HG03064 (cell line): ENCODE measurements at regions not wholly inside any gene's neighbourhood (a gene's known extent, or its start where the extent isn't known, plus 50 kb on each side); places are given as distances from the start of the nearest gene placed in this dataset.
"Not testable (repeated sequence)": the region's sequence is repeated elsewhere in the genome, so short reads cannot be mapped to it uniquely, and the experiment has no call there.

Experiments used
- ATAC-seq: cut with Tn5 transposase; IDR thresholded peaks from one replicate; pipeline ENCODE4 v1.9.1; 2021; ENCODE audit warnings: low read depth; ENCODE audit not compliant: unreplicated experiment

DNA sequence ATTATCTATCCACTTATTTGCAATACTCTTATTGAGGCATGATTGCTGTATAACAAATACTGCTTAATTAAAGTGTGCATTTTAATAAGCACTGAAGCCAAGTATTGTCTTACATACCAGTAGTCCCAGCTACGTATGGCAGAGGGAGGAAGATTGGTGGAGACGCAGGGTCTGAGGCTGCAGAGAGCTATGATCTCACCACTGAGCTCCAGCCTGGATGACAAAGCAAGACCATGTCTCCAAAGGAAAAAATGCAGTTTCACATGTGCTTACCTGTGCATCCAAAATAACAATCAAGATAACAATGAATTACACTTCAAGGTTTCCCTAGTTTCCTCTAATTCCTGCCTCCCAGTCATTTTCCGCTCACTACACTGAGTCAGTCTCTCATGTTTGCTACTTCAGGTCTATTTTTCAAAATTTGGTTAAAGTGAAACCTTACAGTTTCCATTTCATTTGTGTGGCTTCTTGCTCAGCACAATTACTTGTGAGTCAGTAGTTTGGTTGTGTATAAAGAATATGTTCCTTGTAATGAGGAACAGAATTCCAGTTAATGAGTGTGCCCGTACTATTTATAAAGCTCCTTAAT lies 1250.1 kb downstream of the TMEM121 start:
- no peak for ATAC-seq

DNA sequence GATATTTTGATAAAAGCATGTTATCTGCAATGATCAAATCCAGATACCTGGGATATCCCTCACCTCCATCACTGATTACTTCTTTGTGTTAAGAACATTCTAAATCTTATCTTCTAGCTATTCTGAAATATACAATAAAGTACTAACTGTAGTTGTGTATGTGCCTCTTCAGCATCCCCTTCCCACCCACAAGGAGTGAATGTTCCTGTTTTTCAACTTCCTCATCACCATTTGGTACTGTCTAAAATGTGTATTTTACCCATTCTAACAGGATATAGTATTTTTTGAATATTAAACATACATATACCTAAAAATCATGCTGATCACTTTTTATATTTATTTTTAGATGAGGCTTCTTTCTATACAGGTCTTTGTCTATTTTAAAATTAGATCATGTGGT lies 1252.6 kb downstream of the TMEM121 start:
- ATAC-seq, result no peak

DNA sequence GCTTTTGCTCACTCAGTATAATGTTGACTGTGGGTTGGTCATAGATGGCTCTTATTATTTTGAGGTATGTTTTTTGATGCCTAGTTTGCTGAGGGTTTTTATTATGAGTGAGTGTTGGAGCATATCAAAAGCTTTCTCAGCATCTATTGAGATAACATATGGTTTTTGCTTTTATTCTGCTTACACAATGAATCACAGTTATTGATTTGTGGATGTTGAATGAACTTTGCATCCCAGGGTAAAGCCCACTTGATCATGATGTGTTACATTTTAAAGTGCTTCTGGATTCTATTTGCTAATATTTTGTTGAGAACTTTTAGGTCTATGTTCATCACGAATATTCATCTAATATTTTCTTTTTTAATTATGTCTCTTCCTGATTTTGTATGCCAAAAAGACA lies 1260.3 kb downstream of the TMEM121 start:
- ATAC-seq, result no peak

GRCh38 chr14:106787626-106788025 lies 1261.2 kb downstream of the TMEM121 start:
- no peak for ATAC-seq

GRCh38 chr14:106788534-106788933 lies 1262.2 kb downstream of the TMEM121 start:
- ATAC-seq, result no peak

- ATAC-seq, result no peak
These were observed 1262.9 kb downstream of the TMEM121 start for GRCh38 chr14:106789318-106789717.

GRCh38 chr14:106790189-106791036 lies 1264.0 kb downstream of the TMEM121 start:
- ATAC-seq, result no peak

GRCh38 chr14:106792543-106792942 lies 1266.2 kb downstream of the TMEM121 start:
- ATAC-seq, result no peak

- ATAC-seq, result not testable (repeated sequence)
These were observed 1271.8 kb downstream of the TMEM121 start for GRCh38 chr14:106798166-106798565.

GRCh38 chr14:106802413-106803364 lies 1276.3 kb downstream of the TMEM121 start:
- no peak for ATAC-seq

DNA sequence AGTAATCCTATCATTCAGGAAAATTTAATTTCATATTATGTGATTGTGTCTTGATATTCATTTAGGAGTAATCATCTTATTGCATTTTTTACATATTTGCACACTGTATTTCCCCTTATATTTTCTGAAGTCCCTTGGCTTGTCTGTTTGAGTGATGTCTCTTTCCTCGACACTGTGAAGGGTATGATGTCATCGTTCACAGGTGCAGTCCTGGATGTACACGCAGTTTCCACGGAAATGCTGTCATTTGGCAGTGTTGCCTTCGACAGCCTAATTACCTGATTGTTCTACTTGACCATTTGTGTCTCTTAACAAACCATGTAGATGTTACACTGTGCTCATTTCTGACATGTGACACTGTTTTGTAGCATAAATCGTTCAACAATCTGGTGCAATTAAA lies 1277.0 kb downstream of the TMEM121 start:
- ATAC-seq, result no peak

DNA sequence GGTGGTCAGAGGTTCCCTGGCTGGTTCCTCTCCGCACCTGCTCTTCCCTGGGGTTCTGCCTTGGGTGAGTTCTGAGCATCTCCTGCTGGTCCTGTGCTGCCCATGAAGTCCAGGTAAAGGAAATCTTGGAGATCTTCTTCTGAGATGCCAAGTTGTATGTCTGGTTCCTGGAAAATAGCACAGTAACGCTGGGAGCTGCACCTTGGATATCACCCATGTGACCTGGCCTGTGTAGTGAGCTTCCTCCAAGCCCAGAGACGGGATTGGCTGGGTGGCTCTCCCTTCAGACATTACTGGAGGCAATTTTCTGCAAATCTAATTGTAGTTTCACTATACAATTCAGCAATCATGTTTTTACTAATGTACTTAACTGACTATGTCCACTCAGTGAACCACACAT lies 1281.1 kb downstream of the TMEM121 start:
- ATAC-seq, result no peak

DNA sequence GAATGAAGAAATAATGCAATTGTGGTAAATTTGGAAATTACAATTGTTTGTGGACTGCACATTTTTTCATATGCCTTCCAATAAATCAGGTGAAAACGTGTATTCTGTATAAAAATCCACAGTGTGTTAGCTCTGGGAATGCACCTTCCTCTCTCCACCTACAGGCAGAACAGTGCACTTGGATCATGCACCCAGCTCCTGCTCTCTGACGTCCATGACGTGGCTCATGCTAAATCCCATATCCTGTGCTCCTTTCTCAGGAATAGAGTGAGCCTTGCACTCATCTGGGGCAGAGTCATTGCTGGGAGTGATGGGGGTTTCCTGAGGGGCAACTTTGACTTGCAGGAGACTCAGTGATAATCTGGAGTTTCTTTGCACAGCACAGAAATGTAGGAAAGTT lies 1282.1 kb downstream of the TMEM121 start:
- ATAC-seq, result no peak

DNA sequence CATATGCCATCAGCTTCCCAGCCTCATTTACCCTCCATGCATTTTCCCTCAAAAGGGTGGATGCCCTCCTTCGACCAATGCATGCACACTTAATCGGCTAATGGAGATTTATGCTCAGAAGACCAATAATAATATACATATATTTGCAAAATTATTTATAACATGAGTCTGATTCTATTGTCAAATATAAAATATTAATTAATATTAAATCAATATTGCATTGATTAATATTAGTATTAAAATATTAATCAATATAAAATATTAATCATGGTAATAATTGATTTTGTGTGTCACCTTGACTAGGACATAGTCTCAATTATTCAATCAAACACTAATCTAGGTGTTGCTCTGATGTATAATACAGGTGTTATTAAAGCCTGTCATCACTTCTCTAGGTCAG lies 1282.5 kb downstream of the TMEM121 start:
- ATAC-seq, result no peak

GRCh38 chr14:106809615-106810014 lies 1283.2 kb downstream of the TMEM121 start:
- no peak for ATAC-seq

DNA sequence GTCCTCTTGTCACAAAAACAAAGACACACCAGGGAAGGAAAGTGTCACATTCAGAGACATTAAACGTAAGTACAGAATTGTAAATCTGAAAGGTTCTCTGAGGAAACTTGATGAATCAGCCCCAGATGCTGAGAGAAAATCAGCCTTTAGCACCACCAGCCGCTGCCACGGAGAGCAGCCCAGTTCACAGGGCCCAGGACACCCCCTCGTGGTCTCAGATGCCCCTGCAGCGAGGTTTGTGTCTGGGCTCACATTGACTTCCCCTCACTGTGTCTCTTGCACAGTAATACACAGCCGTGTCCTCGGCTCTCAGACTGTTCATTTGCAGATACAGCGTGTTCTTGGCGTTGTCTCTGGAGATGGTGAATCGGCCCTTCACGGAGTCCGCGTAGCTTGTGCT lies 1283.8 kb downstream of the TMEM121 start:
- not testable (repeated sequence) for ATAC-seq

DNA sequence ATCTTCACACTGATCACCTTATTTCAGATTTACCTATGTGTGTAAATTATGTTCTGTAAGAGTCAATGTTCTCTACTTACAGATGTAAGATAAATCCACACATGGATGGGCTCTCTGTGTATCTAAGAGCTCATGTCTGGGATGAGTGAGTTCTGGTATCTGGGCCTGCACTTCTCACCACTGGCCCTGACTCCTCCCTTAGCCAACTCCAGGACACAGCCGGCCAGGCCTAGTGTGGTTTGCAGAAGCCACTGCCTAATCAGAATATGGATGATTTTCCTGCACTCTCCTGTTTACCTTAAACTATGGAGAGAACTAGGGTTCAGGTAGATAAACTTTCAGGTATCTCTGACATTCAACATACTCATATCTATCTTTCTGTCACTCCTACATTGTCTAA lies 1284.8 kb downstream of the TMEM121 start:
- ATAC-seq, result no peak

GRCh38 chr14:106812788-106813476 lies 1286.5 kb downstream of the TMEM121 start:
- ATAC-seq, result no peak

GRCh38 chr14:106813477-106813823 lies 1287.1 kb downstream of the TMEM121 start:
- ATAC-seq, result no peak

DNA sequence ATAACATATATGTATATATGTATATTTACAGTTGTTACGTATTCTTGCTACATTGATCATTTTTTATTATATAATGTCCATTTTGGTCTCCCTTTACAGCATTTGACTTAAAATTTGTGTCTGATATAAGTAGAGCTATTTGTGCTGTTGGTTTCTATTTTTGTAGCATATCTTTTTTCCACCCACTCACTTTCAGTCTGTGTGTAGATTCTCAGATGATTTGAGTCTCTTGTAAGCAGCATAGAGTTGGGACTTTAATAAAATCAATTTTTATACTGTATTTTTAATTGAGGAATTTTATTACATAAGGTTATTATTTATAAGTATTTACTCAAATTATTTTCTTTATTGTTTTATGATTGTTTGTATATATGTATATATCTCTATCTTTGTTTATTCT lies 1293.7 kb downstream of the TMEM121 start:
- no peak for ATAC-seq

- ATAC-seq, result no peak
These were observed 1294.7 kb downstream of the TMEM121 start for GRCh38 chr14:106821119-106821518.
